Suprapubic skin (tissue), 4 donors: ENCODE measurements at regions not wholly inside any gene's neighbourhood (a gene's known extent, or its start where the extent isn't known, plus 50 kb on each side); places are given as distances from the start of the nearest gene placed in this dataset.

Source experiments
- POLR2A ChIP-seq, 2 donors: fragments of 450-650 bp; IDR thresholded peaks; one replicate each; pipeline ENCODE4 v1.6.1; 2017; ENCODE audit warnings: antibody characterized with exemption in 2 of 2, mild to moderate bottlenecking in 2 of 2, moderate library complexity in 2 of 2
- POLR2AphosphoS5 ChIP-seq, 3 donors: sonication (generic); formaldehyde crosslinking; IDR thresholded peaks; one replicate each; pipeline ENCODE4 v1.6.1; 2017; ENCODE audit warnings: antibody characterized with exemption in 3 of 3

- TF ChIP-seq POLR2AphosphoS5 (IDR thresholded peaks at IDR 0.05) (no peak), POLR2A (IDR thresholded peaks at IDR 0.05) (no peak)
Observed at GRCh38 chr13:105969761-105970160, 565.7 kb downstream of the EFNB2 start.
